GM12873 (cell line): ENCODE measurements at regions not wholly inside any gene's neighbourhood (a gene's known extent, or its start where the extent isn't known, plus 50 kb on each side); places are given as distances from the start of the nearest gene placed in this dataset.

ENCODE experiments used
- CTCF ChIP-seq: IDR thresholded peaks from 2 replicates; pipeline ENCODE4 v1.5.1; 2012; ENCODE audit warnings: low read depth, mild to moderate bottlenecking, moderate library complexity, low read length, control low read depth; ENCODE audit not compliant: insufficient read depth; ENCODE audit errors: missing control alignments

DNA sequence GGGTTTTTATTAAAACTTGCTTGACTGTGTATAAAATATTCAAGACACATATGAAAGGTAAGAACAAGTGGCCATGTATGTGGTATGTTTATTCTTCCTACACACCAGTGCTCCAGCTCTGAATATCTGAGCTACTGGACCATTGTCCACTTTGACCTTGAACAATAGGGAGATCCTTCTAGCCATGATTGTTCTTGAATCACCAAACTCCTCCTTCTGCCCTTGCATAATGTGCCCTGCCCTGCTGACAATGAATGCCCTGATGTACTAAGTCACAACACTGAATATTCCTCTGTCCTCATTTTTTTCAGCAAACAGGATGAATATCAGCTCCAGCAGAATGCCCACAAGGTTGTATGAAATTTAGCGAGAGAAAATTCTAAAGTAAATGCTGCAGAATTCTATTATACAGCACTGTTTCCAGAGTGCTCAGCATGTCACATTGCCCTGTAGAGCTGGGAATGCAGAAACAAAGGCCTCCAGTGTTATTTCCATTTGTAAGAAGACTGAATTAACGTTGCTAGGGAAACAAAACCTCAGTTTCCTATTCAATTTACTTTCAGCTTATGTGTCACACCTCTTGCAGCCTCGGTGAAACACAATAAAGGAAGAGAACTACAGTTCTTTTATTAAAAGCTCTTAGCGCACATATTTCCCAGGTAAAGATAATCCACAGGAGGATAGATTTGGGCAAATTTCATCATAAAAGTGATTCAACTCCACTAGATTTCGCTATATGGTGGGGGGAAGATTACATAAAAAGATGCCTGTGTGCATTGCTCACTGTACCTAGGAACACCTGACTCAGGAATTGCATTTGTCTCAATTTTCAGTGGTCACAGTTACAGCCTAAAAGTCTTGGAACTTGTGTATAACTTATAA lies 187.4 kb upstream of the ATP1B1 start:
- TF ChIP-seq CTCF = no peak

DNA sequence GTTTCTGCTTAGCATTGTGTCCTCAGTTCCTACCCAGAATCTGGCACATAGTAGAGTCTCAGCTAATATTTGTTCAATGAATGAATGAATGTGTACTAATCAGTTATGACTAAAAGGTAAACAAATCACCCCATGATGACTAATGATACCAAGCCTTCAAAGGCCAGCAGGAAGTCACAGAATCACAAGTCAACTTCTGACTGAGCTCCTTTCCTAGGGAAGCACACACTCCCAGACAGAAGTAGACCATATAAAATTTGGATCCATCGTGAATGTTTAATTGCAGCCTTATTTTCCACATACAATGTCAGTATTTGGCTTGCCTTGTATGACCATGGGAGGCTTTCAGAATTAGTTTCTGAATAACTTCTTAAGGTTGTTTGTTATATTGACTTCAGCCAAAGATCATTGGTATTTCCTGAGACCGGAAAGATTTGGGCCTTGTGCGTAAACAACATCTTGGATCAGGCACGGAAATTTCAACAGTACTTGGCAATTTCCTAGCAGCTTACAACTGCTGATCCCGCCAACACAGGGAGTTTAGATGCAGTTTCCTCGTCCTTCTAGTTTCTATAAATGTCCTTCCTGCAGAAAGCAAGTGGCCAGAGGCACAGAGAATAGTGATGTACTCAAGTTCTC lies 185.9 kb upstream of the ATP1B1 start:
- TF ChIP-seq CTCF = no peak

DNA sequence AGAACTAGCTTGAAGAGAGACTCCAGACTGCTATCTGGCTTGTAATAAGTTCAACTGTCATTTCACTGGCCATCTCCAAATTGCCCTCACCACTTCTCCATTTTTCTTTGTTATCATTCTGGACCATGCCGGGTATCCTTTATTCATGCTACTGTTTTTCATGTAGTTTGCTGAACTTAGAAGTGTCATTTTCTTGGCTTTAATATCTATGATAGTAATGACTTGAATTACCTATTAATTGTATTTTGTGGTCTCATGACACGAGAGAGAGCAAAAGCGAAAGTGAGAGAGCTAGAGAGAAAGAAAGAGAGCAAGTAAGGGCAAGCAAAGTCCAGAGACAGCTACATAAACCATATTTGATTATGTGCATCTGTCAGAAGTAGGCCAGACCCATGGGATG lies 184.9 kb upstream of the ATP1B1 start:
- TF ChIP-seq CTCF = no peak

DNA sequence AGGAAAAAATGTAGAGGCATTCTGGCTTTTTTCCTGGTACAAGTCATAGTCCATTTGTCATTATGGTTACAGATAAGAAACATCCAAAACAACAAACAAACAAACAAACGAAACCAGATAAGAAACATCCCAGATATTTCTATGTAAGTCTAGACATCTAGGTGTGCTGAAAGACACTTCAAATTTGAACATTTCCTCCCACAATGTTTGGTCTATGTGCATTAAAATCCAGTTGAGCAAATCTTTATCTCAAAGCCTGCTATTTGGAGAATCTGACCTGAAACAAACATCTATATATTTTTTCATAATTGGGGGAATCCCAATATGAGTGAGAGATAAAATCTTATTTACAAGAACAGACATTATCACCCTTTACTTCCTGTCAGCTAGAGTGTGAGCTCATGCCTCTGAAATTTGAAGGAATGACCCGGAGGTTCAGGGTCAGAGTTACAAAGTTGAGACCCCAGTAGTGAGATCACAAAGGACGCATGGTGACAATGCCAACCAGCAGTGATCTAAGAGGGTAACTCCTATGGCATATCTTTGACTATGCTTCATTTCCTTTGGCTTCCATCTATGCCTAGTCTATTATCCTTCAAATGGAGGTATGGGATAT lies 182.9 kb upstream of the ATP1B1 start:
- TF ChIP-seq CTCF = no peak

DNA sequence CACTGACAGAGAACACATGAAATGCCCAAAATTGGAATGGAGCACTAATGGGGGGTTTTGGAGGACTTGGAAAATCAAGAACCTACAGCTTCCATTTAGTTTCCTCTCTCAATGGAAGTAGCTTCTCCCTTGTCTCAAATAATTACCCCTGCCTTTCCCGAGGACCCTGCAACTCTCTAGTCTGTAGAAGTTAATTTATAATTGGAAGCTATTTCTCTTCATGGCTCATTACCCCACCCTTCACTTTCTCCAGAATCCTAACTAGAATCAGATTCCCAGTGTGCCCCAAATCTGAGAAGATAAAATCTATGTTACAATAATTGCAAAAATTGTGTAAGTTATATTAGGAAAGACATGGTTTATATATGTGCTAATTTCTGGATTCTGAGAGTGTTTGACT lies 181.5 kb upstream of the ATP1B1 start:
- no peak for TF ChIP-seq CTCF

GRCh38 chr1:168926236-168926635 lies 180.3 kb upstream of the ATP1B1 start:
- no peak for TF ChIP-seq CTCF

GRCh38 chr1:168932539-168932938 lies 174.0 kb upstream of the ATP1B1 start:
- no peak for TF ChIP-seq CTCF
